GM21515 (cell line): ENCODE measurements at regions not wholly inside any gene's neighbourhood (a gene's known extent, or its start where the extent isn't known, plus 50 kb on each side); places are given as distances from the start of the nearest gene placed in this dataset.
"Not testable (repeated sequence)": the region's sequence is repeated elsewhere in the genome, so short reads cannot be mapped to it uniquely, and the experiment has no call there.

Experiments
- ATAC-seq: cut with Tn5 transposase; IDR thresholded peaks from one replicate; pipeline ENCODE4 v1.9.1; 2021; ENCODE audit not compliant: unreplicated experiment

- not testable (repeated sequence) for ATAC-seq
Measured at GRCh38 chr1:168457296-168457695, 86.5 kb downstream of the XCL2 start.

GRCh38 chr1:168455764-168456163 lies 88.0 kb downstream of the XCL2 start:
- ATAC-seq, result no peak

GRCh38 chr1:168454211-168454815 lies 89.5 kb downstream of the XCL2 start:
- no peak for ATAC-seq

GRCh38 chr1:168453056-168453455 lies 90.7 kb downstream of the XCL2 start:
- ATAC-seq, result no peak

- ATAC-seq, result no peak
Measured at GRCh38 chr1:168452329-168452728, 91.5 kb downstream of the XCL2 start.

- no peak for ATAC-seq
Measured at GRCh38 chr1:168447871-168448270, 95.9 kb downstream of the XCL2 start.

- no peak for ATAC-seq
Measured at GRCh38 chr1:168446081-168446480, 97.7 kb downstream of the XCL2 start.

- ATAC-seq, result no peak
Measured at GRCh38 chr1:168443899-168444298, 99.9 kb downstream of the XCL2 start.

GRCh38 chr1:168443356-168443755 lies 100.4 kb downstream of the XCL2 start:
- no peak for ATAC-seq

- no peak for ATAC-seq
Measured at GRCh38 chr1:168442931-168443330, 100.9 kb downstream of the XCL2 start.

GRCh38 chr1:168441745-168442144 lies 102.1 kb downstream of the XCL2 start:
- no peak for ATAC-seq

GRCh38 chr1:168439456-168440375 lies 104.1 kb downstream of the XCL2 start:
- ATAC-seq, result peak; percentile 81

GRCh38 chr1:168438626-168439025 lies 105.2 kb downstream of the XCL2 start:
- no peak for ATAC-seq

GRCh38 chr1:168437821-168438220 lies 106.0 kb downstream of the XCL2 start:
- no peak for ATAC-seq

GRCh38 chr1:168435439-168435838 lies 108.4 kb downstream of the XCL2 start:
- no peak for ATAC-seq

- no peak for ATAC-seq
Measured at GRCh38 chr1:168433238-168433637, 110.6 kb downstream of the XCL2 start.

- ATAC-seq, result no peak
Measured at GRCh38 chr1:168431882-168432281, 111.9 kb downstream of the XCL2 start.

GRCh38 chr1:168430321-168430720 lies 113.5 kb downstream of the XCL2 start:
- no peak for ATAC-seq

GRCh38 chr1:168428063-168428731 lies 115.6 kb downstream of the XCL2 start:
- ATAC-seq, result no peak

GRCh38 chr1:168427051-168427450 lies 116.7 kb downstream of the XCL2 start:
- no peak for ATAC-seq

GRCh38 chr1:168424281-168424680 lies 119.5 kb downstream of the XCL2 start:
- ATAC-seq, result no peak
